T47D (cell line): ENCODE measurements at regions not wholly inside any gene's neighbourhood (a gene's known extent, or its start where the extent isn't known, plus 50 kb on each side); places are given as distances from the start of the nearest gene placed in this dataset.

Source experiments
- DNase-seq, 2 experiments: peaks; one replicate each; pipeline versions ENCODE4 v3.0.0 to v3.0.0-alpha.2; 2011 to 2012; ENCODE audit warnings: low read depth in 1 of 2, low spot score in 1 of 2
- JUND ChIP-seq: IDR thresholded peaks from 2 replicates; pipeline ENCODE4 v1.6.1; 2012; ENCODE audit warnings: low read depth
- in situ Hi-C: cut with HindIII; loops from 2 replicates; pipeline ENCODE4 v1.10.0; 2016; ENCODE audit warnings: low sequenced_read_pairs, low pct_unique_long_range_greater_than_20kb

DNA sequence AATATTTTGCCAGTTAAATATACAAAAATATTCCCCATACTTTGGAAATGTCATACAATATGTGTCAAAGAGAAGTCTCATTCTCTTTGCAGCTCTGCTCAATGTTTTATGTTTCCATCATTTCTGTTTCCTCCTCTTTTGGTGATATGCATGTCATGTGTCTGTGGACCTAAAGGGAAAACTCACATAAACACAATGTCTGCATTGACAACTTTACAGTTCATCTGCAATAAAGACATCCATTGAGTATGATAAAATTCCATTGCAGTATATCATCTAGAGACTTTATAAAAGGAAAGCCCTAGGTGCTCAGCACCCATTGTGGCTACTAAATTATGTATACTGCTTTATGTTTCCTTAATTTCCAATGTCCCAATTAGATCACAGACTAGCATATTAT is 461.3 kb upstream of the FAT3 start:
- no peak for TF ChIP-seq JUND
- DNase-seq: no peak
- in situ Hi-C loops: no loop called here

DNA sequence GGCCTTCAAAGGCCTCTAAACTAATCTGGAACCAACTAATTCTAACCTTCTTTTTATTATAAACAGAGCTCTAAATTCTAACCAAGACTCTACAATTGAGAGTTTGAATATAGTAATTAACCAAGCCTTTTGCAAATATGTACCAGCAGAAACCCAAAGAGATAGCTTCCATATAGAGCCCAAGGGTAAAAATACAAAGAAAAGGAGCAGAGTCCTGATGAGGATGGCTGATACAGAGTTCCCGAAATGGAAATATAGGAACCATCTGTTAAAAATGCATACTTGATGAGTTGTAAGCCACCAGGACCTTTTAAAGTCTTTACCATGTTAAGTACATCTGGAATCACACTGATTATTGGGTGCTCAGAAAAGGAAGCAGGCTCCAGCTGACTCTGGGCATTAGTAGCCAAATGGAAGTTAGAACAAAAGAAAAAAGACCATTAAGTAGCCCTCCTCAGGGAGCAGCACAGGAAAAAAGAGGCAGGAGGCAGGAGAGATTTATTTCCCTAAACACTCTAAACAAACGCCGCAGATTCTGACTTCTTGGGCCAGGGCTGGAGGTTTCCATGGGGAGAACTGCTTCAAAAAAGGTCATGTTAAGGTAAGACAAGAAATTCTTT is 463.1 kb upstream of the FAT3 start:
- no peak for DNase-seq
- in situ Hi-C loops: no loop called here
- TF ChIP-seq JUND: no peak

DNA sequence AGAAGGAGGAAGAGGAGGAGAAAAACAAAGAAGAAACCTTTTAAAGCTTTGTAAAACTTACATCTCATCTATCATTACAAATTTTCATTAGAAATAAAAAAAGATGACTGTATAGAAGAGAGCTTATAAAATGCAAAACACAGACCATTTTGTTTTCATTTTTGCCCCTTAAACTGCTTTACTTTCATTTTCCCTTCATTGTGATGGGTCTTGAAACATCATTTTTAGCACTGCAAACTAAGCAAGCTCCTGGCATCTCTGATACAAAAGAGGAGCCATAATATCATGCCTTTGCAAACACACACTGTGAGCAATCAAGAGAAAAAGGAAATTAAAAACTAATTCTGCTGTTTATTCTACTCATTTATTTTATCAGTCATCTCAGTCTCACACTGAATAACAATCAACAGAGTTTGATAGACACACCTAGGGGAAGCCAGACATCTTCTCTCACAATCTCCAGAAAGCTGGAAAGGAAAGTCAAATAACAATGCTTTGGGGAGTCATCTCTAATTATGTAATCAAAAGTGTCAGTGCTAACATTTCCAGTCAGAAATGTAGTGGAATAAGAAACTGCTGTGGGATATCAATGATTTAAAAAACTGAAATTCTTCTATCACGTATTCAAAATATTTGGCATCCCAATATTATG is 467.7 kb upstream of the FAT3 start:
- in situ Hi-C loops: no loop called here
- DNase-seq: no peak
- TF ChIP-seq JUND: no peak

DNA sequence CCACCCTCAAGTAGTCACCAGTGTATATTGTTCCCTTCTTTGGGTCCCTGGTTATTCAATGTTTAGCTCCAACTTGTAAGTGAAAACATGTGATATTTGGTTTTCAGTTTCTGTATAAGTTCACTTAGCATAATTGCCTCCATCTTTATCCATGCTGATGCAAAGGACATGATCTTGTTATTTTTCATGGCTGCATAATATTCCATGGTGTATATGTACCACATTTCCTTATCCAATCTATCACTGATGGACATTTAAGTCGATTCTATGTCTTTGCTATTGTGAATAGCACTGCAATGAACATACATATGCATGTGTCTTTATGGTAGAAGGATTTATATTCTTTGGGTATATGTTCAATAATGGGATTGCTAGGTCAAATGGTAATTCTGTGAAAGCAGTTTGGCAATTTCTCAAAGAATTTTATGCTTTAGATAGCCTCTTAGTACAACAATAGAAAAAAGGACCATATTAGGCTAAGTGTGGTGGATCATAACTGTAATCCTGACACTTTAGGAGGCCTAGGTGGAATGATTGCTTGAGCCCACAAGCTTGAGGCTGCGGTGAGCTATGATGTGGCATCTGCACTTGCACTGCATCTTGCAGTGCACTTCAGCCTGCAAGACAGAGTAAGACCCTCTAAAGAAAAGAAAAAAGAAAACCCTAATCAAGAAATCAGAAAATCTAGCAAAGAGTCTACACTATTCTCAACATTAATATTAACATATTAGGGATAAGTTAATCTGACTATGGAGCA is 468.5 kb upstream of the FAT3 start:
- TF ChIP-seq JUND: no peak
- in situ Hi-C loops: no loop called here
- DNase-seq: no peak

DNA sequence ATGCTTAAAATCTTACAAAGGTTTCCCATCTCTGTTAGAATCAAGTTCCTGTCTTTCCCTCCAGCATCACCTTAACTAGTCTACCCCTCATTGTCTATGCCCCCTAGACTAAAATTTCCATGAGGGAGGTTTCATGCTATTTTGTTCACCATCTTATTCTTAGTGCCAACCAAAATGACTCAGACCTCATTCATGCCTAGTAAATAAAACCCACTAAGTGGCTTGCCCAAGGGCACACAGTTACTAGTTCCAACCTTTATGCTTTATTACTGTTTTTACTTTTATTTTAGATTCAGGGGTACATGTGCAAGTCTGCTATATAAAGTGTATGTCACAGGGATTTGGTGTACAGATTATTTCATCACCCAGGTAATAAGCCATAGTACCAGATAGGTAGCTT is 469.1 kb upstream of the FAT3 start:
- no peak for DNase-seq
- TF ChIP-seq JUND: no peak
- in situ Hi-C loops: no loop called here

DNA sequence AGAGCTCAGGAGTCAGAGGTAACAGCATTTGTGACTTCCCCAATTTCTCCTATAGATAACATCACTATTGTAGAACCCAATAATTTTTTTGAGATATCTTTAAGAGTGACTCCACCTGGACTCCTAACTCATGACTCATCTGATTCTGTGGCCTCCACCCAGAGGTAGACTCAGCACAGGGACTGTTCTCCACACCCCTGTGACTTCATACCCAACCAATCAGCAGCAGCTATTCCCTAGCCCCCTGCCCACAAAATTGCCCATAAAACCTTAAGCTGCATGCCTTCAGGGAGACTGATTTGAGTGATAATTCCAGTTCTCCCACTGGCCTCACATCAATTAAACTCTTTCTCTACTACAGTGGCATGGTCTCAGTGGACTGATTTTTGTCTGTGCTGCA is 475.4 kb upstream of the FAT3 start:
- in situ Hi-C loops: no loop called here
- no peak for DNase-seq
- TF ChIP-seq JUND: no peak

DNA sequence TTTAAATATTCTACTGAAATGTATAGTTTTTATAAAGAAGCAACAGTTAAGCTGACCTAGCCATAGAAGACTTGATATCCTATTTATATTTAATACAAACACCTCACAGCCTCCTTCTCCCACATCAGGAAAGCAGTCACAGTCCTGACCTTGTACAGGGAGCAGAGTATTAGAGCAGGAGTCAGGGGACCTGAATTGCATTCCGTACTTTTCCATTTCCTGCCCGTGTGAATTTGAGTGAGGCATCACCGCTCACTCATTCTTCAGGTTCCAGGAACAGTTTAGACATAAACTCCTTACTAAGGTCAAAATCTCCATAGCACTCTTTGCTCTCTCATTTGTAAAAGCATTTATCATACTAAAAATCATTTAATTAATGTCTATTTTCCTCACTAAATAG is 482.5 kb upstream of the FAT3 start:
- in situ Hi-C loops: no loop called here
- TF ChIP-seq JUND: no peak
- no peak for DNase-seq

DNA sequence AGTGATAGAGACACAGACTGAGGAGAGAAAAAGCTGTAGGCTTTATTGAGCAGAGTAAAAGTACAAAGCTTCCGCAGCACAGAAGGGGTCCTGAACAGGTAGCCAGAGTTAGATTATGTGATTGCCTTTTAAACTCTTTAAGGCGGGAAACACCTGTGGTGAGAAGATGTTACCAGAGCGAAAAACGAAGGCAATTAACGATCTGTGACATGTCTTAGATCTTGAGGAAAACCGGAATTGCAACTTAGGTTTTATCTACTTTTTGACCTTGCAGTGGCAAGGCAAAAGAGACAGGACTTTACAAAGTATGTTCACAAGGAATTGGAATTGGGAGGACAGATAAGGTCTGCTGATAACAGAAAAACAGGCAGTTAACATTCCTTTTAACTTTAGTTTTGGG is 493.6 kb upstream of the FAT3 start:
- TF ChIP-seq JUND: no peak
- in situ Hi-C loops: no loop called here
- DNase-seq: no peak

DNA sequence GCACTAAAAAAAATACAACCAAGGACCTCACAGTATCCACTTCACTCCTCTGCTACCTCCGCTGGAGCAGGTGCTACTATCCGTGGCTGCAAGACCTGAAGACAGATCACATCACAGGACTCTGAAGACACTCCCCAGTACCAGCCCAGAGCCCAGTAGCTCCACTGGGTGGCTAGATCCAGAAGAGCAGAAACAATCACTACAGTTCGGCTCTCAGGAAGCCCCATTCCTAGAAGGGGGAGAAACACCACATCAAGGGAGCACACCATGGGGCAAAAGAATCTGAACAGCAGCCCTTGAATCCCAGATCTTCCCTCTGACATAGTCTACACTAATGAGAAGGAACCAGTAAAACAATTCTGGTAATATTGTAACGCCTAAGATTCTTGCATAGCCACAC is 494.0 kb upstream of the FAT3 start:
- DNase-seq: no peak
- TF ChIP-seq JUND: no peak
- in situ Hi-C loops: no loop called here

DNA sequence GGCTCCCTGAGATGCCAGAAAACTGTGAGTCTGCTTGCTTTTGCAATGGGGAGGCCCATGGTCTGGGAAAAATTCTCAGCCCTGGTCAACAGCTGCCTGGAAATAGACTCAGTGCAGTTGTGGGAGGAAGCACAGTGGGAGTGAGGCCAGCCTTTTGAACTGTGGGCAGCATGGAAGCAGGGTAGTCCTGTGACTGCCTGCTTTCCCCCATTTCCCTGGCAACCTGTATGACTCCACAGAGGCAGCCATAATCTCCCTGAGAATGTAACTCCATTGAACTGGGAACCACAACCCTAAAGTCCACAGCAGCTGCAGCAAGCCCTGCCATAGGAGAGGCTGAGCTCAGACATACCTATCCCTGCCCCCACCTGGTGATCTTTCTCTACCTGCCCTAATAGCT is 494.6 kb upstream of the FAT3 start:
- DNase-seq: no peak
- in situ Hi-C loops: no loop called here

DNA sequence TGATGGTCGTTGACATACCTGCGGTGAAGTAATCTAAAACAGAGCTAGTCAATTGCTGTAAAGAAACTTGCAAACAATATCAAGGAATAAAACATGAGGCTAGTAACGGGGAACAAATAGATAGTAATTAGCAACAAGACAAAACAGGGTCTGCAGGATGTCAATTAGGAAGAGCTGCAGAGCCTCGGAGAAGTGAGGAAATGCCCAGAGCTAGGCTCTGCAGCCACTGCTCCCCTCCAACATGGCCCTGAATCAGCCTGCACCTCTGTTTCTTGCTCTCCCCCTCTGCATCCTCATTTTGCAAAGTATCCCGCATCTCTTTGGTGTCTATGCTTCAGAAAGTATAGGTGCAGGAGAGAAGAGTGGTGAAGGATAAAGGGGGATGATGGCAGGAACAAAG is 507.4 kb upstream of the FAT3 start:
- in situ Hi-C loops: no loop called here
- TF ChIP-seq JUND: no peak
- no peak for DNase-seq

More for the DNA sequence above, 494.6 kb upstream of the FAT3 start:
- TF ChIP-seq JUND: no peak

DNA sequence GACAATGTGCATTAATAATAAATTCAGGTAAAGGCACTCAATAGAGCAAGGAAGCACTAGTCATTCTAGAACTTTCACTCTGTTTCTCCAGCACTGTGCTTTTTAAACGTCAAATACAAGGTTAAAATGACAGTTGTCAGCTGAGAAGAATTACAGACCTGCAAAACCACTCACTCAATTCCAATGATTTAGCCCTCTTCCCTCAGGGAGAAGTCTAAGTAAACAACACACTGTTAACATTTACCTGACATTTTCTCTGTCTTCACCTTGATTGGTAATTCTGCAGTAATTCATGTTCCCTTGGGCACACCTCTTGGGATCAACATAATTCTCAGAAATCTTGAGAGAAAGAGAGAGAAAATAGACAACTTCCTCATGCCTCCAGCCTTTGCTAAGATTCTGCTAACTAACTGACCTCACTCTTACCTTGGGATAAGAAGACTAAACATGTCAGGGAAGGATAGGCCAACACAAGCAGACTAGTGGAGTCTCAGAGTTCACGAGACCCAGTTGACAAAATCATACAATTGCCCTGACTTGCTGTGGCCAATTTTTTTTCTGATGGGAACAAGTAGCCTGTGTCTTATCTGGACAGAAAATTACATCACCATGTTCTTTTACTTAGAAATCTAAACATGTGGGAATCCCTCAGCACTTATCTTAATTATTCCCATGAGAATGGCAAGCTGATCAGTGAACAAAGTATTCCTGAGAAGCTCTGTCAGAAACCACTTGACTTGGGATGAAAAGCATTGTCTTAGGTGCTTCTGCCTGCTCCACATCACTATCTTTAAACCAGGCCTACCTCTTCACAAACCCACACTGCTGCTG is 516.8 kb upstream of the FAT3 start:
- TF ChIP-seq JUND: no peak
- DNase-seq: peak in 1 of 2 experiments; percentile 77
- in situ Hi-C loops: no loop called here
